HepG2 (cell line): ENCODE measurements at regions not wholly inside any gene's neighbourhood (a gene's known extent, or its start where the extent isn't known, plus 50 kb on each side); places are given as distances from the start of the nearest gene placed in this dataset.

ENCODE experiments used
- ATAC-seq: fragments of 200-7000 bp; cut with Tn5 transposase; 3 replicates; pipeline ENCODE4 v1.9.1; 2020; ENCODE audit warnings: mild to moderate bottlenecking, moderate library complexity
- BruUV-seq: library from RNA; stranded (reverse); fragments of 400-500 nt; replicated peaks from 2 replicates; lab custom pipeline; 2021; lab: Mats Ljungman, UMichigan
- CTCF ChIA-PET: fragments of 300-600 bp; formaldehyde crosslinking; extraction: SDS; loops from one replicate; lab custom pipeline; 2021; ENCODE audit warnings: low total read pairs, inconsistent platforms, low intra/inter-chr PET ratio; lab: Yijun Ruan, JAX
- POLR2A ChIA-PET: fragments of 350-600 bp; sonication (Branson Sonifier 250); formaldehyde crosslinking; loops from one replicate; lab custom pipeline; 2020; ENCODE audit warnings: antibody characterized with exemption, inconsistent platforms; lab: Yijun Ruan, JAX
- DNase-seq: peaks from one replicate; pipeline ENCODE4 v3.0.0-alpha.2; 2015; ENCODE audit warnings: low spot score
- FAIRE-seq: peaks from 3 replicates; lab custom pipeline; 2011; peaks lifted over from hg19 to GRCh38; lab: Jason Lieb, UNC
- H2AFZ ChIP-seq: one replicate; pipeline ENCODE4 v1.6.1; 2011; ENCODE audit warnings: low read length, inconsistent platforms
- H3K27ac ChIP-seq: fragments of 300-600 bp; 3 replicates; pipeline ENCODE4 v1.8.0; 2011; ENCODE audit warnings: mixed run types, mild to moderate bottlenecking, mixed read lengths, low read length, inconsistent platforms; ENCODE audit not compliant: insufficient read depth; ENCODE audit errors: extremely low read length
- H3K27me3 ChIP-seq, 2 experiments: fragments of 200-600 bp in 1 of 2; 2 replicates in 1 of 2; 3 replicates in 1 of 2; pipeline versions ENCODE4 v1.6.0 to v1.8.0; 2011; ENCODE audit warnings: low read length in 2 of 2, mild to moderate bottlenecking in 2 of 2, moderate library complexity in 2 of 2, inconsistent platforms in 1 of 2; ENCODE audit not compliant: insufficient read depth in 2 of 2, control insufficient read depth in 1 of 2
- H3K36me3 ChIP-seq, 2 experiments: fragments of 200-600 bp in 1 of 2; replicated peaks in 1 of 2; 2 replicates in 1 of 2; 3 replicates in 1 of 2; pipeline versions ENCODE4 v1.5.1 to v1.8.0; 2011; ENCODE audit warnings: low read length in 2 of 2, inconsistent platforms in 1 of 2; ENCODE audit not compliant: insufficient read depth in 2 of 2, control insufficient read depth in 1 of 2
- H3K4me1 ChIP-seq: 2 replicates; pipeline ENCODE4 v1.5.1; 2012; ENCODE audit warnings: low read length, inconsistent platforms; ENCODE audit not compliant: insufficient read depth
- H3K4me2 ChIP-seq: 2 replicates; pipeline ENCODE4 v1.6.0; 2011; ENCODE audit warnings: low read depth, low read length, inconsistent platforms
- H3K4me3 ChIP-seq, 3 experiments: fragments of 200-600 bp in 1 of 3; sonication (generic), shearing (Covaris generic) in 1 of 3; replicated peaks in 1 of 3; 2 replicates each; pipeline ENCODE4 v1.5.1; 2011 to 2016; ENCODE audit warnings: low read length in 3 of 3, inconsistent platforms in 2 of 3, low read depth in 2 of 3, mild to moderate bottlenecking in 2 of 3, control low read depth in 1 of 3, mixed read lengths in 1 of 3; ENCODE audit not compliant: insufficient read depth in 1 of 3
- H3K79me2 ChIP-seq: one replicate; pipeline ENCODE4 v1.6.1; 2011; ENCODE audit warnings: low read length, inconsistent platforms; ENCODE audit not compliant: insufficient read depth
- H3K9ac ChIP-seq: 2 replicates; pipeline ENCODE4 v1.6.0; 2011; ENCODE audit warnings: mild to moderate bottlenecking, low read depth, low read length, inconsistent platforms; ENCODE audit not compliant: insufficient read depth
- H3K9me3 ChIP-seq: 2 replicates; pipeline ENCODE4 v1.5.1; 2012; ENCODE audit warnings: mild to moderate bottlenecking, low read length
- H4K20me1 ChIP-seq: 2 replicates; pipeline ENCODE4 v1.6.0; 2011; ENCODE audit warnings: inconsistent platforms, mild to moderate bottlenecking, low read length, moderate library complexity; ENCODE audit not compliant: insufficient read depth
- CC2D1A ChIP-seq: sonication (generic); formaldehyde crosslinking; IDR thresholded peaks from 2 replicates; pipeline ENCODE4 v1.8.1; 2023; ENCODE audit warnings: mild to moderate bottlenecking, missing genetic modification reagents
- GLI4 ChIP-seq: sonication (generic); formaldehyde crosslinking; IDR thresholded peaks from 2 replicates; pipeline ENCODE4 v1.5.1; 2020; ENCODE audit warnings: missing genetic modification reagents, mild to moderate bottlenecking, moderate library complexity, borderline replicate concordance
- HOXA7 ChIP-seq: sonication (generic); formaldehyde crosslinking; IDR thresholded peaks from 2 replicates; pipeline ENCODE4 v1.8.1; 2022; ENCODE audit warnings: mild to moderate bottlenecking, missing genetic modification reagents, moderate library complexity
- HOXD1 ChIP-seq: sonication (generic); formaldehyde crosslinking; IDR thresholded peaks from 2 replicates; pipeline ENCODE4 v1.5.0; 2020; ENCODE audit warnings: missing genetic modification reagents
- KLF6 ChIP-seq: IDR thresholded peaks from 2 replicates; pipeline ENCODE4 v1.8.0; 2016; ENCODE audit warnings: missing biosample characterization, missing genetic modification reagents
- MYNN ChIP-seq: sonication (generic); formaldehyde crosslinking; IDR thresholded peaks from 2 replicates; pipeline ENCODE4 v1.4.0; 2020; ENCODE audit warnings: mild to moderate bottlenecking, low read depth, missing genetic modification reagents
- POLR2AphosphoS5 ChIP-seq: IDR thresholded peaks from 2 replicates; pipeline ENCODE4 v1.6.1; 2012; ENCODE audit warnings: low read depth, low read length
- RBAK ChIP-seq: sonication (generic); formaldehyde crosslinking; IDR thresholded peaks from 2 replicates; pipeline ENCODE4 v1.5.1; 2020; ENCODE audit warnings: mild to moderate bottlenecking, missing genetic modification reagents
- SCMH1 ChIP-seq: sonication (generic); formaldehyde crosslinking; IDR thresholded peaks from 2 replicates; pipeline ENCODE4 v1.9.0; 2021; ENCODE audit warnings: missing genetic modification reagents, mild to moderate bottlenecking, borderline replicate concordance
- TAF15 ChIP-seq: fragments of 200-400 bp; formaldehyde crosslinking; IDR thresholded peaks from one replicate; pipeline ENCODE4 v1.6.1; 2018; ENCODE audit warnings: mild to moderate bottlenecking, low read depth, low read length; ENCODE audit not compliant: poor library complexity, severe bottlenecking
- TBL1XR1 ChIP-seq: fragments of 150-350 bp; IDR thresholded peaks from 2 replicates; pipeline ENCODE4 v1.6.1; 2014; ENCODE audit warnings: borderline replicate concordance, low read length; ENCODE audit not compliant: partially characterized antibody
- TOPORS ChIP-seq: sonication (generic); formaldehyde crosslinking; IDR thresholded peaks from 2 replicates; pipeline ENCODE4 v1.8.0; 2023; ENCODE audit warnings: mild to moderate bottlenecking, missing genetic modification reagents
- ZBTB7B ChIP-seq: sonication (generic); formaldehyde crosslinking; IDR thresholded peaks from 2 replicates; pipeline ENCODE4 v1.4.0; 2020; ENCODE audit warnings: missing genetic modification reagents
- ZFP1 ChIP-seq: IDR thresholded peaks from 2 replicates; pipeline ENCODE4 v1.6.1; 2016
- ZNF207 ChIP-seq: fragments of 450-650 bp; IDR thresholded peaks from 2 replicates; pipeline ENCODE4 v1.6.1; 2016; ENCODE audit warnings: antibody characterized with exemption, borderline replicate concordance
- ZNF383 ChIP-seq: sonication (generic); formaldehyde crosslinking; IDR thresholded peaks from 2 replicates; pipeline ENCODE4 v1.4.0; 2020; ENCODE audit warnings: missing genetic modification reagents, mild to moderate bottlenecking, borderline replicate concordance
- ZNF691 ChIP-seq: sonication (generic); formaldehyde crosslinking; IDR thresholded peaks from 2 replicates; pipeline ENCODE4 v1.4.0; 2020; ENCODE audit warnings: missing genetic modification reagents, low read depth, mild to moderate bottlenecking, borderline replicate concordance
- WGBS: methylation state at CpG from one replicate; pipeline ENCODE4 v1.1.6; 2017; ENCODE audit warnings: low lambda C conversion rate; 5-methylcytosine and 5-hydroxymethylcytosine counted together
- in situ Hi-C: cut with HindIII; loops from 2 replicates; pipeline ENCODE4 v1.10.0; 2017; ENCODE audit warnings: low pct_unique_long_range_greater_than_20kb; ENCODE audit not compliant: extremely low pct_ligation_motif_present
- intact Hi-C: fragments of 100-400 bp; cut with micrococcal nuclease; formaldehyde crosslinking; loops from one replicate; pipeline ENCODE4 v1.10.0; 2022; ENCODE audit not compliant: unreplicated experiment
- TF ChIP-seq, protein P1 (sequence below): sonication (generic); formaldehyde crosslinking; IDR thresholded peaks from 2 replicates; pipeline ENCODE4 v1.8.0; 2022; ENCODE audit warnings: missing genetic modification reagents, mild to moderate bottlenecking, inconsistent platforms, borderline replicate concordance
- TF ChIP-seq, protein P2 (sequence below): sonication (generic); formaldehyde crosslinking; IDR thresholded peaks from 2 replicates; pipeline ENCODE4 v1.5.1; 2020; ENCODE audit warnings: mild to moderate bottlenecking, moderate library complexity, missing genetic modification reagents
- TF ChIP-seq, protein P3 (sequence below): IDR thresholded peaks from 2 replicates; pipeline ENCODE4 v1.6.1; 2016; ENCODE audit warnings: mild to moderate bottlenecking, missing biosample characterization, missing genetic modification reagents

GRCh38 chr4:96654045-96654444 lies 814.2 kb downstream of the PDHA2 start (continued):
- TF ChIP-seq, protein P1, sequence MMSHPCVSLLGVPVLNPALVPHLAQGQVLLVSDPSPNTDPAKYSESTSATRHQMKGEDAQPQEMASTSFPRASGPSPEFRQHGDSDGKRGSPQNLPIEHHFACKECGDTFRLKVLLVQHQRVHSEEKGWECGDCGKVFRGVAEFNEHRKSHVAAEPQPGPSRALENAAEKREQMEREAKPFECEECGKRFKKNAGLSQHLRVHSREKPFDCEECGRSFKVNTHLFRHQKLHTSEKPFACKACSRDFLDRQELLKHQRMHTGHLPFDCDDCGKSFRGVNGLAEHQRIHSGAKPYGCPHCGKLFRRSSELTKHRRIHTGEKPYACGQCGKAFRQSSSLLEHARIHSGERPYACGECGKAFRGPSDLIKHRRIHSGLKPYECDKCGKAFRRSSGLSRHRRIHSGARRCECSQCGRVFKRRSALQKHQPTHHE (CRISPR knock-in tag), result no peak
- TF ChIP-seq, protein P2, sequence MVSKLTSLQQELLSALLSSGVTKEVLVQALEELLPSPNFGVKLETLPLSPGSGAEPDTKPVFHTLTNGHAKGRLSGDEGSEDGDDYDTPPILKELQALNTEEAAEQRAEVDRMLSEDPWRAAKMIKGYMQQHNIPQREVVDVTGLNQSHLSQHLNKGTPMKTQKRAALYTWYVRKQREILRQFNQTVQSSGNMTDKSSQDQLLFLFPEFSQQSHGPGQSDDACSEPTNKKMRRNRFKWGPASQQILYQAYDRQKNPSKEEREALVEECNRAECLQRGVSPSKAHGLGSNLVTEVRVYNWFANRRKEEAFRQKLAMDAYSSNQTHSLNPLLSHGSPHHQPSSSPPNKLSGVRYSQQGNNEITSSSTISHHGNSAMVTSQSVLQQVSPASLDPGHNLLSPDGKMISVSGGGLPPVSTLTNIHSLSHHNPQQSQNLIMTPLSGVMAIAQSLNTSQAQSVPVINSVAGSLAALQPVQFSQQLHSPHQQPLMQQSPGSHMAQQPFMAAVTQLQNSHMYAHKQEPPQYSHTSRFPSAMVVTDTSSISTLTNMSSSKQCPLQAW (CRISPR knock-in tag), result no peak
- TF ChIP-seq HOXD1 (CRISPR knock-in tag) (no peak), ZNF207 (no peak), MYNN (CRISPR knock-in tag) (no peak), ZNF691 (CRISPR knock-in tag) (no peak)
- TF ChIP-seq, all 625 proteins: peak for 0

GRCh38 chr4:96670381-96670780 lies 830.5 kb downstream of the PDHA2 start:
- CTCF ChIA-PET, result no interaction called here
- no peak overlapping the region for H3K9ac ChIP-seq
- H3K79me2 ChIP-seq, result no peaks in the 10 kb centered on the region
- BruUV-seq, result no TSS peak
- H3K27me3 ChIP-seq, result no peaks in the 10 kb centered on the region
- no peak overlapping the region for H2AFZ ChIP-seq
- intact Hi-C loops, result no loop called here
- TF ChIP-seq SCMH1, result no peak
- TF ChIP-seq, protein P3, sequence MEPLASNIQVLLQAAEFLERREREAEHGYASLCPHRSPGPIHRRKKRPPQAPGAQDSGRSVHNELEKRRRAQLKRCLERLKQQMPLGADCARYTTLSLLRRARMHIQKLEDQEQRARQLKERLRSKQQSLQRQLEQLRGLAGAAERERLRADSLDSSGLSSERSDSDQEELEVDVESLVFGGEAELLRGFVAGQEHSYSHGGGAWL (CRISPR knock-in tag), result no peak
- no peak for TF ChIP-seq CC2D1A
- no peak for TF ChIP-seq ZFP1 (CRISPR knock-in tag)
- no peak for TF ChIP-seq ZBTB7B (CRISPR knock-in tag)
- TF ChIP-seq KLF6 (CRISPR knock-in tag), result no peak
- TF ChIP-seq ZNF383 (CRISPR knock-in tag), result no peak
- no peak for TF ChIP-seq HOXA7 (CRISPR knock-in tag)
- TF ChIP-seq TOPORS (CRISPR knock-in tag), result no peak
- TF ChIP-seq RBAK (CRISPR knock-in tag), result no peak
- no peak for TF ChIP-seq TBL1XR1
- TF ChIP-seq POLR2AphosphoS5, result no peak
- TF ChIP-seq GLI4 (CRISPR knock-in tag), result no peak
- no peak for TF ChIP-seq TAF15
- TF ChIP-seq, all 625 proteins: peak for 0
- Histone ChIP-seq H3K4me2 (no peak overlapping the region), H4K20me1 (no peaks in the 10 kb centered on the region), H3K4me1 (no peaks in the 10 kb centered on the region), H3K4me3 (no peak overlapping the region), H3K9me3 (peaks cover 19% of the 10 kb centered on the region), H3K27ac (no peak overlapping the region), H3K36me3 (no peaks in the 10 kb centered on the region)
- in situ Hi-C loops, result no loop called here
- 2% methylated on average over 2 of the region's 2 CpGs for WGBS
- ATAC-seq (no peak), DNase-seq (no peak), FAIRE-seq (no peak)
- POLR2A ChIA-PET, result no interaction called here
